ENCODE measurements at regions not wholly inside any gene's neighbourhood (a gene's known extent, or its start where the extent isn't known, plus 50 kb on each side); places are given as distances from the start of the nearest gene placed in this dataset.

DNA sequence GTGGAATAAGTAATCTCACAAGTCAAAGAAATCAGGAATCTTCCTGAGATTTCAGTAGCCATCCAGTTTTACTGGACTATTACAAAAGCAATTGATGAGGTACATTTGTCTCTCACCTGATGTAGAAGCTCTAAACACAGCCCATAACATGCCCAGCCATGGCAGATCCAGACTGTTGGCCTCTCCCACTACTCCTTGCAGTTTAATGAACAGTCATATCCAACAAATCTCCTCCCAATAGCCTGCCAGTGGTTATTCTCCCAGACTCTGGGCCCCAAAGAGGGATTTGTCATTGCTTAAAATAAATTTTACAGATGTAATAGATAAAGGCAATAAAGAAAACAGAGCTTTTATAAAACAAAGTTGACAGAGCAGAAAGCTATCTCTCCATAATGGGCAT, 80.8 kb downstream of the ZNF608 start (continued):
- TF ChIP-seq HDAC2 (IDR thresholded peaks at IDR 0.05; ENCODE audit: borderline replicate concordance in 1 of 2, low read depth in 2 of 2, low read length in 2 of 2) = no peak
- TF ChIP-seq SP1 (IDR thresholded peaks at IDR 0.05; ENCODE audit: low read depth, low read length) = no peak
- no peak for TF ChIP-seq MAFK (IDR thresholded peaks at IDR 0.05; ENCODE audit: low read depth, low read length)
- no peak for TF ChIP-seq CEBPB (IDR thresholded peaks at IDR 0.05; ENCODE audit: low read depth, low read length)
- TF ChIP-seq TEAD4 (IDR thresholded peaks at IDR 0.05; ENCODE audit: low read depth, low read length) = no peak

All from H1 (cell line).